HG03135 (cell line): ENCODE measurements at regions not wholly inside any gene's neighbourhood (a gene's known extent, or its start where the extent isn't known, plus 50 kb on each side); places are given as distances from the start of the nearest gene placed in this dataset.

ENCODE experiments used
- ATAC-seq: cut with Tn5 transposase; IDR thresholded peaks from one replicate; pipeline ENCODE4 v1.9.1; 2021; ENCODE audit warnings: mild to moderate bottlenecking, moderate library complexity; ENCODE audit not compliant: unreplicated experiment

GRCh38 chr4:177687117-177687516 lies 244.9 kb upstream of the AGA start:
- ATAC-seq: no peak

- ATAC-seq: no peak
These were observed 250.7 kb upstream of the AGA start for GRCh38 chr4:177692907-177693306.

- no peak for ATAC-seq
These were observed 254.3 kb upstream of the AGA start for GRCh38 chr4:177696438-177696966.

- no peak for ATAC-seq
These were observed 257.4 kb upstream of the AGA start for GRCh38 chr4:177699365-177700213.

DNA sequence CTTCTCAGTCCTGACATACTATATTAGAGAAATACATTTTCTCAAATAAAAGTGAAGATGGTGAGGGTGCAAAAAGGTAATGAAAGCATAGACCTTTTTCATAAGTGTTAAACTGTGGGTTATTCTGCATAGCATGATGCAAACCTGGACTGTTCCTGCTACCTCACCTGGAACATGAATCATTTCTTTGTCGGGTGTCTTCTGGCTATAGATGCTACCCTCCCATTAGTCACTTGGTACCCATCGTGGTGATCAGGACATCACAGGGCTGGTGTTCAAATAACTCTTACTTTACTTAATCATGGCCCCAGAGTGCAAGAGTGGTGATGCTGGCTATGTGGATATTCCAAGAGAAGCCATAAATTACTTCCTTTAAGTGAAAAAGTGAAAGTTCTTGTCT lies 264.7 kb upstream of the AGA start:
- ATAC-seq: no peak

DNA sequence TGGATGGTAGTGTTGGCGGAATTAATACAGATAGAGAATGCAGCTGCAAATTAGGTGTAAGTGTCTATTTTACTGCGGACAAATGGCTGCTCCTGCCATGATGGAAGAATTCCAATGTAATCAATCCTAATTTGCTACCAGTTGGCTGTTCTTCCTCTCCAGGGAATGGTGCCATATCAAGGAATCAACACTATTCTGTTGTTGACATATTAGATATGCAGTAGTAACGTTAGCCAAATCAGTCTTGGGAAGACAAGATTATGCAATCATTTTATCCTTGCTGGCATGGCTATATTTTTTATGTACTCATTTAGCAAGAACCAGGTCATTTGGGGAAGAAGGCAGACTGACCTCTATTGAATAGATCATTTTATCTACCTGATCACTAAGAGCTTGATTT lies 271.2 kb upstream of the AGA start:
- no peak for ATAC-seq

DNA sequence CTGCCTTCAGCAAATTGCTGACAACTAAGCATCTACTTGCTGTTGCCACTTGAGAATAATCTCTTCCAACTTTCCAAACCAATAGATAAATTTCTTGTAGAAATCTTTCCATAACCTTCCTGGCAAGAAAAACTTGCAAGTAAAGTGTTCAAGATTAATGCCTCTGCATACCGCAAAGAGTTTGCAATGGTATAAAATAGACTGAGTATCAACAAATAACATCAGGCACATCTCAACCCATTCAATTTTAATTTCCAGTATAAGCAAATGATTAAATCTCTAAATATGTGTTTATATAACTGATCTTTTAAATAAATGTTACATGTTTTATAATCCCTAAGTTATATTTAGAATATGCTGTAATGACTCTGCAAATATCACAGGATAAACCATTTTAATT lies 275.2 kb upstream of the AGA start:
- ATAC-seq: no peak

GRCh38 chr4:177718514-177718913 lies 276.3 kb upstream of the AGA start:
- ATAC-seq: no peak

- no peak for ATAC-seq
These were observed 283.9 kb upstream of the AGA start for GRCh38 chr4:177726111-177726510.

GRCh38 chr4:177728361-177729152 lies 286.3 kb upstream of the AGA start:
- no peak for ATAC-seq

GRCh38 chr4:177729681-177730080 lies 287.4 kb upstream of the AGA start:
- no peak for ATAC-seq

GRCh38 chr4:177737387-177737940 lies 295.2 kb upstream of the AGA start:
- no peak for ATAC-seq

GRCh38 chr4:177740563-177740962 lies 298.3 kb upstream of the AGA start:
- ATAC-seq: no peak

GRCh38 chr4:177759729-177760128 lies 317.5 kb upstream of the AGA start:
- no peak for ATAC-seq

DNA sequence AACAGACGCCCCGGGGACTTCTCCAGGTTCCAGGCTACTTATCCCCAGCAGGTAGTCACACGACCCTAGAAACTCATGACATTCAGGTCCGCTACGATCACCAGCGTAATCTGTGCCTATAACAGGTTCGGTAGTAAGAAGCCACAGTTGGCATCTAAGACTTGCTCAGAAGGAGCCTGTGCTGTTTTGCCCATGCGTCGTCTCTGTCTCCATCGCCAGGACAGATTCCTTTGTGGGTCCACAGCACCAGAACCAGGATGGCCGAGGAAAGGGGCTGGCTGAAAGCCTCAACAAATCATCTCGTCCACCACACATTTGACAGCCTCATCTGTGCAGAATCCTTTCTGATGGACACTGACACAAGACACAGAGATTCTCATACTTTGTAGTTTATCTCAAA lies 319.5 kb upstream of the AGA start:
- ATAC-seq: no peak

GRCh38 chr4:177769155-177769554 lies 326.9 kb upstream of the AGA start:
- ATAC-seq: no peak

- ATAC-seq: no peak
These were observed 328.5 kb upstream of the AGA start for GRCh38 chr4:177770776-177771175.

- no peak for ATAC-seq
These were observed 329.4 kb upstream of the AGA start for GRCh38 chr4:177771645-177772044.

GRCh38 chr4:177778623-177779022 lies 336.4 kb upstream of the AGA start:
- ATAC-seq: no peak

- no peak for ATAC-seq
These were observed 342.8 kb upstream of the AGA start for GRCh38 chr4:177785000-177785399.

DNA sequence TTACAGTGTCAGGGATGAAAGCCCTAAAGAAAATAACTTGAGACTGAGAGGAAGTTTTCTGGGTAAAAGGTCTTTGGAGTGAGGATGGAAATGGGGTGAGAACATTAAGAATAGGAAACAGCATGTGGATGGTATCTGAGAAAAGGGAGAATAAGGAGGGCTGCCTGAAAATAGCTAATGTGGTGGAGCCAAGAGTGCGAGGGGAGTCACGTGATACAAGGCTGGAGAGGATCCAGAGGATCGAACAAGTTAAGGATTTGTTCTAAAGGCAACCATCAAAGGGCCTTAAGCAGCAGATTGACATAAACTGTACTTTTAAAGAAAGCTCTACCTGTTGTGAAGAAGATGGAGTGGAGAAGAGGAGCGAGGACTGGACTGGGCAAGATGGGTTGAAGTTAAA lies 347.4 kb upstream of the AGA start:
- no peak for ATAC-seq

- ATAC-seq: no peak
These were observed 349.0 kb upstream of the AGA start for GRCh38 chr4:177791188-177791587.
